Hindlimb muscle (tissue), 1 donor: ENCODE measurements at regions not wholly inside any gene's neighbourhood (a gene's known extent, or its start where the extent isn't known, plus 50 kb on each side); places are given as distances from the start of the nearest gene placed in this dataset.
"Not testable (repeated sequence)": the region's sequence is repeated elsewhere in the genome, so short reads cannot be mapped to it uniquely, and the experiment has no call there.

ENCODE experiments used
- DNase-seq: peaks from one replicate; pipeline ENCODE4 v3.0.0-alpha.2; 2013

- no peak for DNase-seq
Observed at GRCh38 chr1:55815745-55816455, 600.7 kb upstream of the USP24 start.

GRCh38 chr1:55814967-55815366 lies 599.8 kb upstream of the USP24 start:
- DNase-seq = no peak

GRCh38 chr1:55813618-55814017 lies 598.5 kb upstream of the USP24 start:
- DNase-seq = peak; percentile 59

DNA sequence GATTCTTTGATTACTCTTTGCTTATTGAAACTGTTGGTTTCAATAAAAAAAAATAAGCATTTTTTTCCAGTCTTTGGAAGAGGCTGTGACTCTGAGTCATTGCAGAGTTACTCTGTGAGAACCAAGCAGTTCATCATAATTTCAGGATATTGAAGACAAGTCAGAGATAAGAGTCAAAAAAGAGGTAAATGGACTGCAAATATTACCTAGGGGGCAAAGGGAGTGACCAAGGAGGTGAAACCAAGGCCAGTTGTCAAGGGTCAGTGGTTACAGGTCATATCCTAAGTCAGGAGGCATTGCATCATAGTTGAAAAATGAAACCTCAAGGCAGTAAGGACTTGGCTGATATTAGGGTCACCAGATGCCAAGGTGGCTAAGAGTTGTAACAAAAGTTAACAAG lies 597.1 kb upstream of the USP24 start:
- DNase-seq = no peak

GRCh38 chr1:55808263-55808662 lies 593.1 kb upstream of the USP24 start:
- no peak for DNase-seq

- no peak for DNase-seq
Observed at GRCh38 chr1:55803429-55803828, 588.3 kb upstream of the USP24 start.

GRCh38 chr1:55801481-55801880 lies 586.3 kb upstream of the USP24 start:
- no peak for DNase-seq

GRCh38 chr1:55800503-55800902 lies 585.3 kb upstream of the USP24 start:
- no peak for DNase-seq

DNA sequence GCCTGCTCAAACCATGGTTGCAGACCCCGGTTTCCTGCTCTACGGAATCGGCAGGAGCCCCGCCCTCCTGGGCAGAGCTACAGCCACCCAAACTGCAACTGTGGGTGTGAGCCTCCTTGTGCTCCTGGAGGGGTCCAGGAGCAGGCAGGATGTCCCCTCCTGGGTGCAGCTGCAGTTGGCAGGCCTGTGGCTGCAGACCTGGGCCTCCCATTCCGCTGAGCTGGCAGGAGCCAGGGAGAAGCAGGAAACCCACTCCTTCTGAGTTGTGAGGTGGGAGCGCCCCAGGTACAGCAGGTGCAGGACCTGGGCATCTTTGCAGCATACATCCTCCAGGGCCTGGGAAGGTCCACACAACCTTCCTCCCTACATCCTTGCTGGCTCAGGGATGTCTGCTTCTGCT lies 578.7 kb upstream of the USP24 start:
- no peak for DNase-seq

DNA sequence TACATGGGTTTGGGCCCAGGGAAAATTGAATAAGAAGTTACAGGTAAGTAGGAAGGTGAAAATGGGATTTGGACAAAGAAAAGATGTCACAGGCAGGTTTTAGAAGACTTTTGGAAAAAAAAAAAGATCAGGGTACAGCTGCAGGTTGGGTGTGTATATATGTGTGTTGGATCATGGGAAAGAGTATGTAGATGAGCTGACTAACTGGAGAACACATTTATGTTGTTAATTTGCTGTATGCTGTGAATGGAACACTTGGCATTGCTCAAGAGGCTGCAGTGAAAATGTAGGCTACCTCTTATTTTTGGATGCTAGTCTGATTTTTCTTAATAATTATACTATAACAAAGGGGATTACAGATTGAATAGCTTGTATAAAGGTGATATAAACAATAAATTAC lies 577.7 kb upstream of the USP24 start:
- DNase-seq = no peak

DNA sequence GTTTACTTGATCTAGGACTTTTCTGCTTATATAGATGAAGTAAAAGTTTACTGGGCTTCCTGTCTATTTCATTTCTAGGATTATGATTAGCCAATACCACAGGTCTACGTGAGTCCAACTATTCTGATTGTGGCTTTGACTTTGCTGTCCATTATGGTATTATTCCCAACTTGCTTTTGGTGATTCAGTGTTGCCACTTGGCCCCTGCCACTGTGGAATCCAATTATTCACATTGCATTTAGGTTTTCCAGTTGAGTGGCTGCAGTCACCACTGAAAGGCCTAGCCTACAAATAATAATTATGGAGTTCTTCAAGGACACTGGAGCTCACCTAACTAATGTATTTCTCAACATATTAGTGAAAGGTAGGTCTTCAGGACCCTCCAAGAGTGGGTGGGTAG lies 574.3 kb upstream of the USP24 start:
- DNase-seq = no peak

- DNase-seq = no peak
Observed at GRCh38 chr1:55786396-55786795, 571.2 kb upstream of the USP24 start.

- DNase-seq = not testable (repeated sequence)
Observed at GRCh38 chr1:55784941-55785450, 569.8 kb upstream of the USP24 start.

DNA sequence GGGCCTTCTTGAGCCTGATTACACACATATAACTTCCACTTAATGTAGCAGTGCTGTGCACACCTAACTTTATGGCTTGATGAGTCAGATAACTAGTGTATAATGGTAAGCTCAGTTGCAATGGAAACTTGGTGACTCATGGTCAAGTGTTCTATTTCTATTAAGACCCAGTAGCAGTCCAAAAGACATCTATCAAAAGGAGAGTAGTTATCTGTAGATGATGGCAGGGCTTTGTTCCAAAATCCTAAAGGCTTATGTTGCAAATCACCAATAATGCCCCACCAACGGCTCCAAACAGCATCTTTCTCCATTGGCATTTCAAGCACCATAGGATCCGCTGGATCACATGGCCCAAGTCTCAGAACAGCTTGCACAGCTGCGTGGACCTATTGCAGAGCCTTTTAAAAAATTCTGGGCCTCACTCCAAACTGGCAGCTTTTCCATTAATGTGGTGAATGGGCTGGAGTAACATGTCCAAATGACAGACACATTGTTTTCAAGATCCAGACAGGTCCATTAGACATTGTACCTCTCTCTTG lies 566.8 kb upstream of the USP24 start:
- peak; percentile 14 for DNase-seq

DNA sequence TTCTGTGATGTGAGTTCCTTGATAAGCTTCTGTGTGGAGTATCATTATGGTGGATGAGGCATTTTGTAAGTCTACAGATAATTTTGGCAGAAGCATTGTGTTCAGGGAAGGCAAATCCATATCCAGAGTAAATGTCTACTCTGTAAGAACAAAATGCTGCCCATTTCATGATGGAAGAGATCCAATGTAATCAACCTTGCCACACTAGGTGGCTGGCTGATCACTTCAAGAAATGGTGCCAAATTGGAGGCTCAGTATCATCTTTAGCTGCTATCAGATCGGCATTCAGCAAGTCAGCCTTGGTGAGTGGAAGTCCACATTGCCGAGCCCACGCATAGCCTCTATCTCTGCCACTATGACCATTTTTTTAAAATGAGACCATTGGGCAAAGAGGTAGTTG lies 565.8 kb upstream of the USP24 start:
- no peak for DNase-seq

DNA sequence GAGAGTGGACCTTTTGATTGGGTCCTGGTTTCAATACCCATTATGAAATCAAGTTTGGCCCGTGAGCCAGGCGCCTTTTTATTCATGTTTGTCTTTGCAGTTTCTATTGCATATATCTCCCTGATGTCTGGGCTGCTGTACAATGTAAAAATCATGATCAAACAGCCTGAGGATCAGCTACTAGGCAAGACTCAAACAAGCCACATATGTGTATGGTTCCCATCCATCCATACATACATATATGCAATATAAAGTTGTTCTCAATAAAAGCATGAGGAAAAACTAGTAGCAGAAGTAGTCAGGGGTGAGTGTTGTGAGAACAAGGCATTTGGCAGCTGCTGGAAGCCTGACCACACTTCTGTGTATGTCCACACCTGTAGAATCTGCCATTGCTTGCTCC lies 562.4 kb upstream of the USP24 start:
- no peak for DNase-seq

GRCh38 chr1:55775007-55775406 lies 559.8 kb upstream of the USP24 start:
- no peak for DNase-seq

DNA sequence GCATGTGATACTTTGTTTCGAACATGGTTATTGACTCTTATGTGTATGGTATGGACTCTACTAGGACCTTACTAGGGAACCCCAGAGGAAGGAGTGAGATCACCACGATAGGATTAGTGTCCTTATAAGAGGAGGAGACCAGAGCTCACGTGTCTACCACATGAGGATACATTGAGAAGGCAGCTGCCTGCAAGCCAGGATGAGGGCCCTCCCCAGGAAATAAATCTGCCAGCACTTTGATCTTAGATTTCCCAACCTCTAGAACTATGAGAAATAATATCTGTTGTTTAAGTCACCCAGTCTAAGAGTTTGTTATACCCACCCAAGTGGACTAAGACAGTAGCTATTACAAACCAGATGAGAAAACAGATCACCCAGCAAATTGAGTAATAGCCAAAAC lies 559.3 kb upstream of the USP24 start:
- no peak for DNase-seq

- DNase-seq = no peak
Observed at GRCh38 chr1:55773211-55773940, 558.2 kb upstream of the USP24 start.

GRCh38 chr1:55768327-55768952 lies 553.3 kb upstream of the USP24 start:
- no peak for DNase-seq

DNA sequence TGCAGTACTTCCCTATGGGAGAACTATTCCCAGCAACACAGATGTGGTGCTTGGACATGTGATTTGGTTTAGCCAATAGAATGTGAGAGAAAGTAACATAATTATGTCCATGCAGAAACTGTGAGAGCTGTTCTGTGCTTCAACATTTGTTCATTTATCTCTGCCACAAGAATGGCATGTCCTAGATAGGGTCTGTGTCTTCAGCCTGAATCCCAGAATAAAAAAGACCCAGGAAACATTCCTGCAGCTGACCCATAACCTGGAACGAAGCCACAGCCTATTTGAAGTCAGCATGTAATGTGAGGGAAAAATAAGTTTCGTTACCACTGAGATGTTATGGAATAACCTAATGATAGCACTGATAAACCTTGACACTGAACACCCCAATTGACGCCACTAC lies 552.0 kb upstream of the USP24 start:
- DNase-seq = no peak

- DNase-seq = not testable (repeated sequence)
Observed at GRCh38 chr1:55765505-55765904, 550.3 kb upstream of the USP24 start.

DNA sequence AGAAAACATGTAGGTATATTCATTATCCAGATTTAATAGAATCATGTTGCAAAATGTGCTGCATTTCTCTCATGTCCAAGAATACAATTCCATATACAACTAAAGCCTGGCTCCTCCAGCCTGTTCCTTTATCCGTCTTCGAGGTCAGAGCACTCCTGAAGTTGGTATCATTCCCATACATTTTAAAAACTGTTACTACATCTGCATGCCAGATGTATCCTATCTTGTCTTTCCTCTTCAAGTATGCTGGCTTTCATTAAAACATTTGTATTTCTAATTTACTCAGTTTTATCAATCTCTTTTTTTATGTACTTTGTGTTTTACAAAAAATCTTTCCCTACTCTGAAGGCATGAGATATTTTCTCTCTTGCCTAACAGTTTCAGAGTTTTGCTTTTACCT lies 536.6 kb upstream of the USP24 start:
- DNase-seq = no peak

- DNase-seq = no peak
Observed at GRCh38 chr1:55750628-55750995, 535.4 kb upstream of the USP24 start.
